ENCODE measurements at regions not wholly inside any gene's neighbourhood (a gene's known extent, or its start where the extent isn't known, plus 50 kb on each side); places are given as distances from the start of the nearest gene placed in this dataset.
A peak's percentile ranks its signal among the peaks of the same experiment; 100 is the strongest.
"Not testable (repeated sequence)": the region's sequence is repeated elsewhere in the genome, so short reads cannot be mapped to it uniquely, and the experiment has no call there.

DNA sequence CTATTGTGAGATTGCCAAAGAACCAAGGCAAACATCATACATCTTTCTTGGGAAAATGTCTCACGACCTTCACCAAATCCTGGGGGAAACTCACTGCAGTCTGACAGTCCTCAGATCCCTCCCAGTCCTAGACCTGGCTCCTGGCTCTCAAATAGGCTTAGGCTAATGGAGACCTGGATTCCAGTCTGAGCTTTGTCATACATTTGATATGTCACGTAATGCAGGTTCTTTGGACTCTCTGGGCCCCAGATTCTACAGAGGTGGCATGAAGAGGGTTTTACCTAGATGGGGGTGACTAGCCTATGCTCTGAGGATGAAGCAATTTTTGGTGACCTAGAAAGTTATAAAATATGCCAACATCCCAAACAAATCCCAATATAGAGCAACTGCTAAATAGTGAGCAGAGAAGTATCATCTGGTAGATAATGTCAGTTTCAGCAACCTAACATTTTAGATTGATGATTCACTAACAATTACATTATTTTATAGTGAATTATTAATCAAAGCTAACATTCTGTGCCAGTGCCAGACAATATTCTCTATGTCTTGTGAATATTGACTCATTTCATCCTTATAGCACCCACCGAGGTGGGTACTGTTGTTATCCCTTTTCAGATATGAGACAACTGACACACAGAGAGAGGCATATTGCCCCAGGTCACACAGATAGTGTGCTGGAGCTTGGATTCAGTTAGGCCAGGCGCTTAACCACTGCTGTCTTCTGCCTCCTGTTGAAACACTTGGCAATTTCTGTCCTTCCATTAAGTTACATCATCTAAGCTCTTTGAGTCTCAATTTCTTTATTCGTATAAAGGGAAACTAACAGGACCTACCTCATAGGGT, 195.4 kb upstream of the MAMLD1 start:
- DNase-seq: no peak

DNA sequence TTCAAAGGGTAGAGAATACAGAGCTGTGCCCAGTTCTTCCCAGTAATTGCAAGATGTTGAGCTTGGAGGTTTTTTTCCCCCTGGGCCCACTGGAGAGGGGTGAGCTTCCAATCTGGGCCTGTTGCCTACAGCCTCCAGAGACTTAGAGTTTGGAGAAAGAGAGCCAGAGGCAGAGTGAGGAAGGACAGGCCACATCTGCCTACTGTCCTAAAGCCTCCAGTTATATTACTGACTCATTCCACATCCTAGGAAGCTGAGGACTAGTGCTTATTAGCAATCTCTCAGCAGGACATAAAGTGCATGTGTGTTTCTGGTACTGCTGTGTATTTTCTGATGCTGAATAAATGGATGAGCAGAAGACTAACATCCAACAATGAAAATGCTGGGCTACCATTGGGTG, 181.0 kb upstream of the MAMLD1 start:
- no peak for DNase-seq

DNA sequence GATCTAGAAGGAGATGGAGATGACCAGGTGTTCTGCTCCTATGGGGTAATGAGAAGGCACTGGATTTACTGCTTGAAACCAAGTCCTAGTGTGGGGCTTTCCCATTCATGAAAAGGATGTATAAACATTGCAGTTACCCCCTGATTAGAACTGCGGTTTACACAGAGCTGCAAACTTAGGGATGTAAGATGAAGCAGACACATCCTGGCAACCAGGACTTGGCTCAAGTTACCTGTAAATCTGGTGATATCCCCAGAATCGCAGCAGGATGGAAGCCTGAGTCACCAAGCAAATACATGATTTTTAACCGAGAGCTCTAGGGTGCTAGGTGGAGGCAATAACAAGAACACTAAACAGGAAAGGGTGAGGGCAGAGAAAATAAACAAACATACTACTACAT, 178.6 kb upstream of the MAMLD1 start:
- no peak for DNase-seq

DNA sequence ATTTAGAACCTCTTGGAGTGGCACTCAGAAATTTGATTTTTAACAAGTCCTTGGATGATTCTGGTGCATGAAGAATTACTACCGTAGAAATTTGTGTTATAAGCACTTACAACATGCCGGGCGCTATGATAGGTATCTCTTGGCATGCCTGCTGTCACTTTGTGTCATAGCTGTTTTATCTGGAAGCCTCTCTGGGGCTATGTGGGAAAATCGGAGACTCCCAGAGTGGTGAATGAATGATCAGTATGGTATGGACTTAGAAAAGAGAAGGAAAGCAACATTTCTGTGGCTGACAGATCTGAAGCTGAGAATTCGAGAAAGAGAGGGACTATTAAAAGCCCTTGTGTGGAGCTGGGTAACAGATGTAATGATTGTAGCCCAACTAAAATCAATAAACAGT, 177.4 kb upstream of the MAMLD1 start:
- no peak for DNase-seq

DNA sequence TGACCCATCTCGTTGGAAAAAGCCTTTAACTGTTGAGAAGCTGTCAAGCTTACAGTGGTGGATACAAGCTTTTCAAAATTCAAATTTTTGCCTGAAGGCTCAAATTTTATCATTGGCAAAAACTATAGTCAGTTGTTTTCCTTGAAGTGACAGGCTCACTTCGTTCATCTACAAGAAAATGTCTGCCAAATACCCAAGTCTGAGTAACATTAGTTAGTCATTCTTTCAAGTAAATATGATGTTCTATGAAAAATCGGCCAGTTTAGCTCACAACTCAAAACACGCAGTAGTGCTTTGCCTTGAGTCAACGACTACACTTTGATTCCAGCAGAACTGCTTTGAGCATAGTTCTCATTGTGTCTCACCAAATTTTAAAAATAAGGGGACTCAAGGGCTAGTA, 170.3 kb upstream of the MAMLD1 start:
- DNase-seq: no peak

DNA sequence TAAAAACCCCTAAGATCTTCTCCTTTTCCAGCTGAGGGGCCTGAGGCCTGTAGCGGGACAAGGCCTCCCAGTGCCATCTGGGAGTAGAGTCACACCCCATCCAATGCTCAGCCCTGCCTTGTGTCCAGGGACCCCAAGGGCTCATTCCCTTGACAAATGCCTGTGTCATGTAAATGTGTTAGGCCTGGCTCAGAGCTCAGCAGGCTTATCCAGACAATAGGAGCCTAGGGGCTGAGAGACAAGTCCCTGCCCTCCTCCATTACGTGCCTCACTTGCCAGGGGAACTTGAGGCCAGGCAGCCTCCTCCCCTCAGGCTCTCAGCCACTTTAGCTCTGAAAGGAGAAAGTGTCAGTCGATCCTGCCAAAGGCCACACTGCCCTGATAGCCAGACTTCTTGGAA, 166.8 kb upstream of the MAMLD1 start:
- no peak for DNase-seq

DNA sequence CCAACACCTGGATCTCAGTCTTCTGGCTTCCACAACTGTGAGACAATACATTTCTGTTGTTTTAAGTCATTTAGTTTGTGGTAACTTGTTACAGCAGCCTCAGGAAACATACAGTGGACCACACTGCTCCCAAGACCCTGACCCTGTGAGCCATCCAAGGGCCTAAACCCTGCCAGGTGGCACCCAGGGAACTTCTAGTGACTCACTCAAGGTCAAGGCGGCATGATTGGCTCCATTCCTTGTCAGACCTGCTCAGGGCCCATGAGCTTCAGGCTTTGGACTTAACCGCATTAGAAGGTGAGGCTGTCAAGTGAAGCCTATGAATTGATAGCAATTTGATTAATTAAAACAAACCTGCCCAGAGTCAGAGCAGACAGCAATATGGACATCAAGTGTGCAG, 165.7 kb upstream of the MAMLD1 start:
- no peak for DNase-seq

DNA sequence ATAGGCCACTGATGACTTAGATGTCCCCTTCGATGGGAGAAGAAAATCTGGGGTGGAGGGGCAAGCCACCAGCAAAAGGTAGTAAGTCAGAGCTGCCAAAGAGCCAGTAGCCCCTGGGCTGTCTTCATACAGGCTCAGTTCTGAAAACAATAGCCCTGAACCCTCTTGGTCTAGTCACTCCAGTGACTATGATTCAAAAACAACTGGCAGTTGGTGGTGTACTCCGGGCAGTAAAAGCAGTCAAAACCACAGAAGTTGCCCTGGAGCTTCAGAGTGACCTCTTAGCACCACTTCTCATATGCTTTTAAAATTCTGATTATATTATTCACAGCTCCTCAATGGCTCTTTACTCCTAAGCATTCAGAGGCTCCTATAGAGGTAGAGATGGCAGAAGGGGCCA, 164.3 kb upstream of the MAMLD1 start:
- no peak for DNase-seq

DNA sequence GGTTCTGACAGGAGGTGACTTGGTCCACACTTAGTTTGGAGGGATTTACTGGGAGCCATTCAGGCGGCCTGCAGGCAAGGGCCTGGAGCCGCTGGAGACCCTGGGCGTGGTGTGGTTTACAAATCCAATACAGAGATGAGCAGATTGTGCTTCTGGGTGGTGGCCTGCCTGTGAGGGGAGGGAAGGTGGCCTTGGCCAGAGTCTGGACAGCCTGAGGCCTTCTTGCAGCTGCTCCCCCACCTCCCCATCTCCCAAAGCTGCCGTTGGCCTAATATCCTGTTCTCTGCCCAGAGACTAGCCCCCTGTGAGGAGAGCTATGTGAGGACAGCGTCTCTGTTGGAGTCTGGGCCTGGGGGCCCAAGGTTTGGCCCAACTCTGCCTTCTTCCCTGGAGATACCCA, 163.9 kb upstream of the MAMLD1 start:
- no peak for DNase-seq

DNA sequence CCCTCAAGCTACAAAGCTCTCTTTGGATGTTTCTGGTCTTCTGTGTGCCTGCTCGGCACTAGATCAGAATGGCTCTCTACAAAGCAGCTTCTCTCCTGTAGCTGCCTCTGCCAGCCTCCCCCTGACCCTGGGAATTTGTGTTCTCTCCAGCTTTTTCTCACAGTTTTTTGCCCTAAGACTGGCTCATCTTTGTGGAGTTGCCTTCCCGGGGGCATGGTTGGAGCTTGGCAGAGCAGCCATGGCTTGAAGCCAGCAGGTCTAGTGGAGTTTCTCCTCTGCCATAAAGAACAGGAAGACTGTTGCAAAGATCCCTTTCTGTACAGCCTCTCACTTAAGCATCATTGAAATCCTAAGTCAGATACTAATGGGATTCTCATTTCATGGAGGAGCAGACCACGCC, 163.3 kb upstream of the MAMLD1 start:
- no peak for DNase-seq

DNA sequence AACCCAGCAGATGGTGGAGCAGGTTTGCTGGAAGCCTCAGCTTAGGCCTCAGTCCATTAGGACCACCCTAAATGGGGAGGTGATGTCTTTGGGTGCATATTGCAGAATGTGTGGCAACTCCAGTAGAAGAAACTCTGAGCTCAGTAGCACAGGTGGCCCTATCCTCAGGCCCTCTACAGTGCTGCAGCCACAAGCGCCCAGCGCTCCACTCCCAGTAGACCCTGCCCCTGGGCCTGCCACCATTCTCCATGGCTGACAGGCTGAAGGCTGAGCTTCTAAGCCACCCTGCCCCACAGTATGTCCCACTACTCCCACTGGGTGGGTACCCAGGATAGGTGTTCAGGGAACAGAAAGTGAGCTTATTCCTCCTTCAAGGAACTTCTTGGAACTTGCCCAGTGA, 162.8 kb upstream of the MAMLD1 start:
- no peak for DNase-seq

DNA sequence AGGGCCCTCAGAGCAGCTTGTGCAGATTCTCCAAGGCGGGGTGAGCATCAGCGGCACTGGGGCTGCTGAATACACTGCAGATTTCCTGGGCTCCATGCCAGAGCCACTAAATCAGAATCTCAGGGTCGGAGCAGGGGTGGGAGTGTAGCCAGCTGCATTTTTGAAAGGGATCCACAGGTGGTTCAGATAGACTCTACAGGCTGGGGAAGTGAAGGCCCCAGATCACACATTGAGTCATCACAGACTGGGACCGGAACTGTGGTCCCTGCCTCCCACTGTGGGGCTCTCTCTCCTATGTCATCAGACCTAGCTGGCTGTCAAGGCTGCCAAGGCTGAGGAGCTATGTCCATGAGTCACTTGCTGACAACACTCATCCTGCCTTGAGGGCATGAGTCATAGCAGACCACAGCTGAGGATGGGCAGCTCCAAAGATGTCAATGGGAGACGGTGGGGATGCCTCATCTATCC, 162.3 kb upstream of the MAMLD1 start:
- no peak for DNase-seq

DNA sequence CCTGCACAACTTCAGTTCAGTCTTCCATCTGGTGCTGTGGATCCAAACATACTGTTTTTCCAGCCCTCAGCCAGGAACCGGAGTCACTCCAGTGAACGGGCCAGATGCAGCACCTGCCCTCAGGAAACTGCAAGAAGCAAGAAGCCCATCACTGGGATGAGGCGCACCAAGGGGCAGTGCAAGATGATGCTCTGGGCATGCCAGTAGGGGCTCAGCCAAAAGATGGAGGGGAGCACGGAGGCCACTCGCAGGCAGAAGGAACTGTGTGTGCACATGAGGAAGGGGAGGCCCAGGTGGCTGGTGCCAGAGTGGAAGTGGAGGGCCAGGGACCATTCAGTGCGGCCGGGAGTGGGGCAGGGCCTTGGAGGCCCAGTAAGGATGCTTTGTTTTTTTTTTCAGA, 161.7 kb upstream of the MAMLD1 start:
- DNase-seq: no peak

DNA sequence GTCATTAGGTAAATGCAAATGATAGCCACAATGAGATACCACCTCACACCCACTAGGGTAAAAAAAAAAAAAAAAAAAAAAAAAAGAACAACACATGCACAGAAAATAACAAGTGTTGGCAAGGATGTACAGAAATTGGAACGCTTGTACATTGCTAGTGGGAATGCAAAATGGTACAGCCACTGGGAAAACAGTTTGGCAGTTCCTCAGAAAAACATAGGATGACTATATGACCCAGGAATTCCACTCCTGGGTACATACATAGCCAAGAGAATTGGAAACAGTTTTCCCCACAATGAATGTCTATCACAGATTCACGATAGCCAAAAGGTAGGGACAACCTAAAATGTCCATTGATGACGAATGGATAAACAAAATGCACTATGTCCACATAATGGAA, 161.3 kb upstream of the MAMLD1 start:
- no peak for DNase-seq

DNA sequence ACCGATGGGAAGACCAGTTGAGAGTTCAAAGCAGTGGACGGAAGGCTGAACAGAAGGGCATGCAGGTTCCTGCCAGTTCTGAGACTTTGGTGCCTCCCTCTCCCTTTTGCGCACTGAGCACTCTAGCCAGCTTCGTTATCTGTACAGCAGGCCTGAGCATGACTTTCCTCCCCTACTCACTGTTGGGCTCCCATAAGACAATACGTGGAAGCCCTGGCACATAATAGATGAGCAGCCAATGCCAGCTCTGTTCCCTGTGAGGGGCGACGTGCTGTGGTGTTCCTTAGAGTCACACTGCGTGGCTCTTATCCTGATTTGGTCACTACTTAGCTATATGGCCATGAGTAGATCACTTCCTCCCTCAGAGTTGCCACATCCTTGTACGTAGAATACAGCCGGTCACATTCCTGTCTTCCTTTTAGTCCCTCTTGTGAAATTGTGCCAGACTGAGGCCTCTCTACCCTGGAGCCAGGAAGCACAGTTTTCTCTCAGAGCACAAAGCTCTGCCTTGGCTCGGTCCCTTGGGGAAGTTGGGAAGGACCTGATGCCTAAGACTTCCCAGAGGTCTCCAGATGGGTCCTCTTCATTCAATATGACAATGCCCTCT, 160.4 kb upstream of the MAMLD1 start:
- DNase-seq: no peak

DNA sequence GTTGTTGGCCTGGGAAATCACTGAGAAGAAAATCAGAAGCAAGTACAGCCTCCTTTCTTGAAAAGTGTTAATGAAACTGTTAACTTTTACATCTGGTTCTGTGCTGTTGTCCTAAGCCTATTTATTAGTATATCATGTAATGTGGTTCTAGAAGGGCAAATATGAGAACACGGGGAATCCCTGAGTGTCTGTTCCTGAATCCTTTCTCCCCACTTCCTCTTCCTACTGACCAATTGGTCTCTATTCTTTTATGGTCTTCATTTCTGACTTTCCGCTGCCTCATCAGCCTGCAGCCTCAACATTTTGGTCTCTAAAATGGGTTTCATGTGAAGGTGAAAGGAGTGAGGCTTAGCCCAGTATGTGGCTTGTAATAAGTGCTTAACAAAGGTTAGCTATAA, 159.9 kb upstream of the MAMLD1 start:
- DNase-seq: no peak

DNA sequence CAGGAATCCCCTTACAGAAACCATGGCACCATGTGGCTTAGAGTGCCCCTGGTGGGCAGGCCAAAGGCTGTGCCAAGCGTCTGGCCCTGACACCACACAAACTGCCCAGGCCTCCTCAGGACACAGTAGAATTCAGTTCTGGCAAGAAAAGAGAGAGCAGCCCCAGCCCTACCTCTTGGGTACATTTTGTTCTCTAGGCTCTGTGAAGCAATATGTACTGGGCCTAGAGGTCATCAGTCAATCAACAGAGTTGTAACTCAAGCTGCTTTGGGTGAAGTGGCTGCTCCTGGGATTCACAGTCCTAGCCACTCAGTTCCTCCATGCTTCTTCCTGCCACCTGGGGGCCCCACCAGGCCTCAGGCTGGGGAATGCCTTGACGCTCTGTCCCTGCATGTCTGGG, 158.1 kb upstream of the MAMLD1 start:
- no peak for DNase-seq

DNA sequence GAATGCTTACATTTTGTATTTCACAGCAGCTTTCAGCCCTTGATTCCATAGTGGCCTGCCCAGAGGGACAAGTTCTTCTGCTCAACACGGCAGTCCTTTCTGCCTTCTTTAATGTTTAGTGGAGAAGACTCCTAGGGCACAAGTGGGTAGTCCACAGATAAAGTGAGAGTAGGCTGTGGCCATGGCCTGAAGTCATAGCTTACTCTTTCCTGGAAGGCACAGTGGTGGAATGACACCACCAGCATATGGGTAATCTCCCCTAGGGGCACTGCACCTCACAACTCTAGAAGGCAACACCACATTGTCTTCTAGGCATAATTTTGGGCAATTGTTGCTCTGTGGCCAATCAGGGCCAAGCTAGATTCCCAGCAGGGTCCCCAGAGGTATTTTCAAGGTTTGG, 155.4 kb upstream of the MAMLD1 start:
- DNase-seq: no peak

DNA sequence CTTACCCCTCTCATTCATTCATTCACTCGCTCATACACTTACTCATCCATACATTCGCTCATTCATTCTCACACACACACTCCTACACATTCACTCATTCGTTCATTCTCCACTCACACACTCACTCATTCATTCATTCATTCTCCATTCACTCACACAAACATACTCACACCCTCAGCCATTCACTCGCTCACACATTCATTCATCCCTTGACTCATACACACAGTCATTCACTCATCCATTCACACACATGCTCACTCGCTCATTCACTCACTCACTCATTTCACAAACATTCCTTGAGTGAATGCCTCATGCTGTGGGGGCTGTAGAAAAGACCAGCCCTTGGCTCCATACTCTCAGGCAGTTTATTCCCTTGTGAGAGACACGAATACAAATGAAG, 151.1 kb upstream of the MAMLD1 start:
- no peak for DNase-seq

DNA sequence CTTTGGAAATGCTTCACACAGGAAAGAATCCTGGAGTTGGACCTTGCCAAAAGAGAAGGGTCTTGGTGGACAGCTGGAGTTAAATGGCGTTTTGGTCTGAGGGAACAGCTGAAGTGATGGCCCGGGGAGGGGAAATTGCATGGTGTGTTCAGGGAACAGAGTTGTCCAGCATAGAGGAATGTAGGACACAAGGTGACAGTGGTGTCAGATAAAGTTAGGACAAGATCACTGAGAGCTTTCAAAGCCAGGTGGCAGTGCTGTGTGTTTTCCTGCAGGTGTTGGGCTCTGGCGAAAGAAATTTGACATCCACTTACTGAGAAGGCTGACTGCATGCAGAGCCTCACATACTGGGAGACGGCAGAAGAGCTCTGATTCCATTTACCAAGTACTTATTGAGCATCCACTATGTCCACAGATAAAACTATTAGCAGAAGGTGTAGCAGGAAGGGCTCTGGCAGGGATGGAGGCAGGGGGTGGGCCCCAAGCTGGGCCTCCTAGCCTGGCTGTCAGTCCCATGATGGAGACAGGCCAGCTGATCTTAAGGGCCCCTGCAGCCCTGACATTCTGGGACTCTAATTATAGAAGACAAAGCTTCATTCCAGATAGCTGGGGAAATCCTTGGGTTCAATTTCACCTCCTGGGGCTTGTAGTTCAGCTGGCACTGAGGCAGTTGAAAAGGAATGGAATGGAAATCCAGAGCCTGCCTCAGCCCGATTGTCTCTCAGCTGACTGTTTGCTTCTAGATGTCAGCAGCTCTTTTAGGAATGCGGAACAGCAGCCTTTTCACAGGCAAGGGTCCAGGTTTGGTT, 150.2 kb upstream of the MAMLD1 start:
- peak; percentile 9 for DNase-seq

DNA sequence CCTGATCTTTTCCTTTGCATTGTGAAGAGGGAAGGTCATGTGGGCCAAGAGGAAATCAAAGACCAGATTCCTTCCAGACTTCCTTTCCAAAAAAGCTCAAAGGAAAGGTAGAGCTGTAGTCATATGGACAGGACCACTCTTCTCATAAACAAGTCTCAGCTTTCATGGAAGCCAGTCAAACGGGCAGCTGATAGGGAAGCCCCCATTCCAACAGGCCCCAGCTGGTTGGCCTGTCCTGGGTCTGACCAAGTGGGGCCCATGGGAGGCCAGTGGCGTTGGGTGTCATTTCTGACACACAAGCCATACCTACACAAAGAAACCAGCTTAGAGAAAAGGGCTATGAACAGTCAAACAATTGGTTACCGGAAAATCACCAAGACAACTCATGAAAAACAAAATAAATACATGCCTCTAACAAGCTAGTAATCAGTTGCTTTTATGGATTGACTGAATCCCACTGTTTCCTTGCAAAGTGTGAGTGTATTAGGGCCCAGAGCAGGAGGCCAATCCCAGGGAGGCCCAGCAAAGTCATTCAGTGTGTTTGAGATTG, 149.6 kb upstream of the MAMLD1 start:
- DNase-seq: no peak

DNA sequence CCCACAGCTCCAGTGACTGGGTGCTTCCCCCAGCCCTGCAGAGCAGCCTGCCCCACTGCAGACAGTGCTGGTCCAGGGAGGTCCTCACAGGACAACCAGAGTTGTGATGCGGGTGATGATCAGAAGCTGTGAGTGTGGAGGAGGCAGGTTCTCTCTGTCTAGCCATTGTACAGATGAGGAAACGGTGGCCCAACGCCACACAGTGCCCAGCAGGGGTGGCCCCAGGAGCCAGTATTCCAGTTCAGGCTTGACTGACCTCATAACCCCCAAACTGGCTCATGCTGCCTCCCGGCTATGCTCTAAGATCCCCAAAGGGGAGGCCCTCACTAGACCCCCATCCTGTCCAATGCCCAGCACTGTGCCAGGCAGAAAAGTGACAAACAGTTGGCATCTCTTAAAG, 147.1 kb upstream of the MAMLD1 start:
- DNase-seq: not testable (repeated sequence)

DNA sequence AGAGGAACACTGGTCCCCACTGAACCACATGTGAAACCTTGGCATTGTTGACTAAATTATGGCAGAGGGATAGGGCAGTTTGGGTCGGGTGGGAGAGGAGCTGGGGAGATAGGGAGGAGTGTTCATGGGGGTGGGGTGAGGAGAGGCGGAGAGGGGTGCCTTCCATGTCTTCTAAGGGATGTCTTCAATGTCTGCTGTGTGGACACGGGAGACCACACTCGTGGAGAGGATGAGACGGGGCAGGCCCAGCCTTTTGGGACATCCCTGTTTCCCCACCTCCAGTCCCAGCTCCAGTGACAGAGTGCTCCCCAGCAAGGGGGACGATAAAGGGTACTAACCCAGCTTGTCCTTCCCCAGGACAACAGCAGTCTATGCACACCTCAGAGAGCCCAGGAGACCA, 146.4 kb upstream of the MAMLD1 start:
- no peak for DNase-seq

DNA sequence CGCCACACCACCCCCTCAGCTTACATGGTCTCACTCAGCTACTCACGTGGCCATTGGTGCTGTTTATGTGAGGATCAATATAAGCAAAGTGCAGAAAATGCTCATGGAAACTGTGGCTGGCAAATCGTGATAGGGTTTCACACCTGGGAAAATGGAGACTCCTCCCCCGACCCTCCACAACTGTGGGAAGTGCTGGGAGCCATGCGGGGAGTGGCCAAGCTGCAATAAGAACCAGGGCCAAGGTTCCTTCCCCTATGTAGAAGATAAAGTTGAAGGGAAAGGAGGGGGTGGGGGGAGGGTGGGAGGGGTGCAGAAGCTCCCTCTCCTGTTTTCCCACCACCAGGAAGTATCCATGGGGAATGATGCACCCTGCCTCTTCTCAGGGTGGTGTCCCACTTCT, 145.5 kb upstream of the MAMLD1 start:
- DNase-seq: no peak

Measured in retina (tissue), 1 donor.